Upper lobe of left lung (tissue), 4 donors: ENCODE measurements at regions not wholly inside any gene's neighbourhood (a gene's known extent, or its start where the extent isn't known, plus 50 kb on each side); places are given as distances from the start of the nearest gene placed in this dataset.

Experiments
- POLR2A ChIP-seq, 4 donors: fragments of 450-650 bp; IDR thresholded peaks; one replicate each; pipeline ENCODE4 v1.5.1; 2016 to 2017; ENCODE audit warnings: antibody characterized with exemption in 4 of 4, mild to moderate bottlenecking in 2 of 4
- TF ChIP-seq, protein P1 (sequence below), 6 experiments: fragments of 450-650 bp in 4 of 6; fragments of 200-600 bp in 2 of 6; sonication (generic) in 2 of 6; IDR thresholded peaks; one replicate each; pipeline ENCODE4 v1.5.1; 2016 to 2019; ENCODE audit warnings: antibody characterized with exemption in 6 of 6

DNA sequence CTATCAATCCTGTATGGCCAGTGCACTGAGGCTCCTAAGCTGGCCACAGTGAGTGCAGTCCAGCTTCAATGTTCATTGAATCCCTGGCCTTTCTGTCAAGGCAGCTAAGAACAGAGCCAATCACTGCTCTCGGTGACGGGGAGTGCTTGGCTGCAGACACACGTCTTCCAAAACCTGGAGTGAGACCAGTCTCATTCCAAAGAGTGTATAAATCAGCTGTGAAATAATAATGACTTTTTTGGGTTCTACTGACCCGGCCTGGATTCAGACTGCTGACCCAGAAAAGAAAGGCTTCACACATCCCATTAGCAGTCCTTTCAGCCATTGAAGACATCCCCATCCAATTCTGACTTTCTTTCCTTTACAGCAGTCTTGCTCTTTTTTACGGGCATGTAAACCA is 665.5 kb downstream of the GBE1 start:
- TF ChIP-seq, protein P1, sequence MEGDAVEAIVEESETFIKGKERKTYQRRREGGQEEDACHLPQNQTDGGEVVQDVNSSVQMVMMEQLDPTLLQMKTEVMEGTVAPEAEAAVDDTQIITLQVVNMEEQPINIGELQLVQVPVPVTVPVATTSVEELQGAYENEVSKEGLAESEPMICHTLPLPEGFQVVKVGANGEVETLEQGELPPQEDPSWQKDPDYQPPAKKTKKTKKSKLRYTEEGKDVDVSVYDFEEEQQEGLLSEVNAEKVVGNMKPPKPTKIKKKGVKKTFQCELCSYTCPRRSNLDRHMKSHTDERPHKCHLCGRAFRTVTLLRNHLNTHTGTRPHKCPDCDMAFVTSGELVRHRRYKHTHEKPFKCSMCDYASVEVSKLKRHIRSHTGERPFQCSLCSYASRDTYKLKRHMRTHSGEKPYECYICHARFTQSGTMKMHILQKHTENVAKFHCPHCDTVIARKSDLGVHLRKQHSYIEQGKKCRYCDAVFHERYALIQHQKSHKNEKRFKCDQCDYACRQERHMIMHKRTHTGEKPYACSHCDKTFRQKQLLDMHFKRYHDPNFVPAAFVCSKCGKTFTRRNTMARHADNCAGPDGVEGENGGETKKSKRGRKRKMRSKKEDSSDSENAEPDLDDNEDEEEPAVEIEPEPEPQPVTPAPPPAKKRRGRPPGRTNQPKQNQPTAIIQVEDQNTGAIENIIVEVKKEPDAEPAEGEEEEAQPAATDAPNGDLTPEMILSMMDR (IDR thresholded peaks at IDR 0.05) = no peak
- no peak for TF ChIP-seq POLR2A (IDR thresholded peaks at IDR 0.05)
